NCI-H146 treated with DMSO at 0.1 percent for 48 hours (cell line): ENCODE measurements at regions not wholly inside any gene's neighbourhood (a gene's known extent, or its start where the extent isn't known, plus 50 kb on each side); places are given as distances from the start of the nearest gene placed in this dataset.

Source experiments
- DNase-seq: peaks from one replicate; lab custom pipeline; 2025; ENCODE audit not compliant: unreplicated experiment; lab: John Stamatoyannopoulos, UW

- no peak for DNase-seq
Observed at GRCh38 chr14:22478670-22479069, 110.4 kb downstream of the DAD1 start.

- DNase-seq = no peak
Observed at GRCh38 chr14:22478247-22478646, 110.8 kb downstream of the DAD1 start.

GRCh38 chr14:22477569-22478194 is 111.3 kb downstream of the DAD1 start:
- no peak for DNase-seq

- no peak for DNase-seq
Observed at GRCh38 chr14:22476887-22477286, 112.1 kb downstream of the DAD1 start.

- no peak for DNase-seq
Observed at GRCh38 chr14:22476005-22476751, 112.8 kb downstream of the DAD1 start.

GRCh38 chr14:22475381-22475780 is 113.6 kb downstream of the DAD1 start:
- no peak for DNase-seq

GRCh38 chr14:22474730-22475351 is 114.2 kb downstream of the DAD1 start:
- no peak for DNase-seq

GRCh38 chr14:22472935-22473854 is 115.8 kb downstream of the DAD1 start:
- no peak for DNase-seq

- DNase-seq = no peak
Observed at GRCh38 chr14:22472466-22472865, 116.6 kb downstream of the DAD1 start.

- DNase-seq = no peak
Observed at GRCh38 chr14:22471545-22472121, 117.4 kb downstream of the DAD1 start.

GRCh38 chr14:22469538-22470303 is 119.3 kb downstream of the DAD1 start:
- DNase-seq = no peak

GRCh38 chr14:22468830-22469229 is 120.2 kb downstream of the DAD1 start:
- no peak for DNase-seq

GRCh38 chr14:22466491-22466890 is 122.5 kb downstream of the DAD1 start:
- no peak for DNase-seq

- DNase-seq = no peak
Observed at GRCh38 chr14:22465201-22465840, 123.7 kb downstream of the DAD1 start.

GRCh38 chr14:22464422-22465142 is 124.4 kb downstream of the DAD1 start:
- DNase-seq = no peak

GRCh38 chr14:22463763-22464173 is 125.3 kb downstream of the DAD1 start:
- DNase-seq = no peak

GRCh38 chr14:22462923-22463322 is 126.1 kb downstream of the DAD1 start:
- DNase-seq = no peak

- no peak for DNase-seq
Observed at GRCh38 chr14:22460461-22461195, 128.4 kb downstream of the DAD1 start.
